ENCODE measurements at regions not wholly inside any gene's neighbourhood (a gene's known extent, or its start where the extent isn't known, plus 50 kb on each side); places are given as distances from the start of the nearest gene placed in this dataset.
A peak's percentile ranks its signal among the peaks of the same experiment; 100 is the strongest.

DNA sequence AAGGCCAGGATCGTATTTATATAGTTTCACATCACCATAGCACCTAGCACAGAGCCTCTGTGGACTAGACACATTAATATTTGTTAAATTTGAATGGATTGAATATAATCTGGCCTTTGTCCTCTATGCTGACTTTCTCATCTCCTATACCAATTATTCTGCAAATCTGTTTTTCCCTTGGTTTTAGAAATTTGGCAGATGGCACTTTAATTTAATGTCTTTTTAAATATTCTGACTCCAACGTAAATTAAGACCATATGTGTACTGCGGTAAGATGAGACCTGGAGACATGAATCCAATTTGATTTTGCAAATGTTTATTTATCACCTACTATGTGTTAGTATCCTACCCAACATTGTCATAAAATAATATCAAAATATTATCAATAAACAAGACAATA, 1281.9 kb upstream of the PIK3C3 start (continued):
- TF ChIP-seq, protein P1, sequence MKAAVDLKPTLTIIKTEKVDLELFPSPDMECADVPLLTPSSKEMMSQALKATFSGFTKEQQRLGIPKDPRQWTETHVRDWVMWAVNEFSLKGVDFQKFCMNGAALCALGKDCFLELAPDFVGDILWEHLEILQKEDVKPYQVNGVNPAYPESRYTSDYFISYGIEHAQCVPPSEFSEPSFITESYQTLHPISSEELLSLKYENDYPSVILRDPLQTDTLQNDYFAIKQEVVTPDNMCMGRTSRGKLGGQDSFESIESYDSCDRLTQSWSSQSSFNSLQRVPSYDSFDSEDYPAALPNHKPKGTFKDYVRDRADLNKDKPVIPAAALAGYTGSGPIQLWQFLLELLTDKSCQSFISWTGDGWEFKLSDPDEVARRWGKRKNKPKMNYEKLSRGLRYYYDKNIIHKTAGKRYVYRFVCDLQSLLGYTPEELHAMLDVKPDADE (IDR thresholded peaks at IDR 0.05) = no peak
- TF ChIP-seq ZNF114 (CRISPR knock-in tag; IDR thresholded peaks at IDR 0.05) (no peak), CREB1 (CRISPR knock-in tag; IDR thresholded peaks at IDR 0.05; ENCODE audit: low read depth) (no peak)

DNA sequence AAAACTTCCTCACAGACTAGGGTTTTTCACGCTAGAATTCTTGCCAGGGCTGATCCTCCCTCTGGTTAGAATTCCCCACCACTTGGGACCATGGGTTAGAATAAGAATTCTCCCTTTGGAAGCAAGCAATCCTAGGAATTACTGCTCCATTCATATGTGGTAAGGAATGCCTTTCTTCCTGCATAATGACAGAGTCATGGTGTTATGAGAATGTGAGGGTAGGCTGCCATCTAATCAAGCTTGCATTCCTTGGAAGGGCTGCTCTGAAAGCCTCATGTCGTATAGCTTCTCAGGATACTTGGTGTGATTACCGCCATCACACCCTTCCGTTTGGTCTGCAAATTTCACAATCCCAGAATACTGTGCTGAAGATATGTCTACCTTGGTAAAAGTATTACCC, 1282.4 kb upstream of the PIK3C3 start:
- Histone ChIP-seq H3K79me2 (replicated peaks; ENCODE audit: insufficient read depth) (no peaks in the 10 kb centered on the region), H3K27ac (ENCODE audit: low read depth) (no peak overlapping the region; the same call in 1 of the 2 replicates), H3K4me3 (no peak overlapping the region), H3K4me2 (no peak overlapping the region), H4K20me1 (replicated peaks; ENCODE audit: insufficient read depth) (no peaks in the 10 kb centered on the region), H3F3A (replicated peaks; ENCODE audit: low read depth) (no peaks in the 10 kb centered on the region), H3K36me3 (ENCODE audit: insufficient read depth) (no peaks in the 10 kb centered on the region), H3K4me1 (ENCODE audit: insufficient read depth) (no peaks in the 10 kb centered on the region), H2AFZ (no peak overlapping the region), H3K9me2 (ENCODE audit: insufficient read depth) (no peaks in the 10 kb centered on the region), H3K27me3 (ENCODE audit: insufficient read depth) (no peaks in the 10 kb centered on the region)
- Mint-ChIP-seq H3K9me3 (no peaks in the 10 kb centered on the region), H3K4me3 (no peak overlapping the region), H3K27ac (no peak overlapping the region), H3K4me1 (peaks cover 7% of the 10 kb centered on the region; the same call in 2 of the 3 replicates), H3K36me3 (ENCODE audit: low read depth) (no peaks in the 10 kb centered on the region), H3K27me3 (ENCODE audit: insufficient read depth, low read depth, poor library complexity) (no peaks in the 10 kb centered on the region)
- DNase-seq (ENCODE audit: low spot score) = peak; percentile 61
- no peak for TF ChIP-seq EZH2phosphoT487 (IDR thresholded peaks at IDR 0.05; ENCODE audit: unreplicated experiment)
- TF ChIP-seq, protein P2, sequence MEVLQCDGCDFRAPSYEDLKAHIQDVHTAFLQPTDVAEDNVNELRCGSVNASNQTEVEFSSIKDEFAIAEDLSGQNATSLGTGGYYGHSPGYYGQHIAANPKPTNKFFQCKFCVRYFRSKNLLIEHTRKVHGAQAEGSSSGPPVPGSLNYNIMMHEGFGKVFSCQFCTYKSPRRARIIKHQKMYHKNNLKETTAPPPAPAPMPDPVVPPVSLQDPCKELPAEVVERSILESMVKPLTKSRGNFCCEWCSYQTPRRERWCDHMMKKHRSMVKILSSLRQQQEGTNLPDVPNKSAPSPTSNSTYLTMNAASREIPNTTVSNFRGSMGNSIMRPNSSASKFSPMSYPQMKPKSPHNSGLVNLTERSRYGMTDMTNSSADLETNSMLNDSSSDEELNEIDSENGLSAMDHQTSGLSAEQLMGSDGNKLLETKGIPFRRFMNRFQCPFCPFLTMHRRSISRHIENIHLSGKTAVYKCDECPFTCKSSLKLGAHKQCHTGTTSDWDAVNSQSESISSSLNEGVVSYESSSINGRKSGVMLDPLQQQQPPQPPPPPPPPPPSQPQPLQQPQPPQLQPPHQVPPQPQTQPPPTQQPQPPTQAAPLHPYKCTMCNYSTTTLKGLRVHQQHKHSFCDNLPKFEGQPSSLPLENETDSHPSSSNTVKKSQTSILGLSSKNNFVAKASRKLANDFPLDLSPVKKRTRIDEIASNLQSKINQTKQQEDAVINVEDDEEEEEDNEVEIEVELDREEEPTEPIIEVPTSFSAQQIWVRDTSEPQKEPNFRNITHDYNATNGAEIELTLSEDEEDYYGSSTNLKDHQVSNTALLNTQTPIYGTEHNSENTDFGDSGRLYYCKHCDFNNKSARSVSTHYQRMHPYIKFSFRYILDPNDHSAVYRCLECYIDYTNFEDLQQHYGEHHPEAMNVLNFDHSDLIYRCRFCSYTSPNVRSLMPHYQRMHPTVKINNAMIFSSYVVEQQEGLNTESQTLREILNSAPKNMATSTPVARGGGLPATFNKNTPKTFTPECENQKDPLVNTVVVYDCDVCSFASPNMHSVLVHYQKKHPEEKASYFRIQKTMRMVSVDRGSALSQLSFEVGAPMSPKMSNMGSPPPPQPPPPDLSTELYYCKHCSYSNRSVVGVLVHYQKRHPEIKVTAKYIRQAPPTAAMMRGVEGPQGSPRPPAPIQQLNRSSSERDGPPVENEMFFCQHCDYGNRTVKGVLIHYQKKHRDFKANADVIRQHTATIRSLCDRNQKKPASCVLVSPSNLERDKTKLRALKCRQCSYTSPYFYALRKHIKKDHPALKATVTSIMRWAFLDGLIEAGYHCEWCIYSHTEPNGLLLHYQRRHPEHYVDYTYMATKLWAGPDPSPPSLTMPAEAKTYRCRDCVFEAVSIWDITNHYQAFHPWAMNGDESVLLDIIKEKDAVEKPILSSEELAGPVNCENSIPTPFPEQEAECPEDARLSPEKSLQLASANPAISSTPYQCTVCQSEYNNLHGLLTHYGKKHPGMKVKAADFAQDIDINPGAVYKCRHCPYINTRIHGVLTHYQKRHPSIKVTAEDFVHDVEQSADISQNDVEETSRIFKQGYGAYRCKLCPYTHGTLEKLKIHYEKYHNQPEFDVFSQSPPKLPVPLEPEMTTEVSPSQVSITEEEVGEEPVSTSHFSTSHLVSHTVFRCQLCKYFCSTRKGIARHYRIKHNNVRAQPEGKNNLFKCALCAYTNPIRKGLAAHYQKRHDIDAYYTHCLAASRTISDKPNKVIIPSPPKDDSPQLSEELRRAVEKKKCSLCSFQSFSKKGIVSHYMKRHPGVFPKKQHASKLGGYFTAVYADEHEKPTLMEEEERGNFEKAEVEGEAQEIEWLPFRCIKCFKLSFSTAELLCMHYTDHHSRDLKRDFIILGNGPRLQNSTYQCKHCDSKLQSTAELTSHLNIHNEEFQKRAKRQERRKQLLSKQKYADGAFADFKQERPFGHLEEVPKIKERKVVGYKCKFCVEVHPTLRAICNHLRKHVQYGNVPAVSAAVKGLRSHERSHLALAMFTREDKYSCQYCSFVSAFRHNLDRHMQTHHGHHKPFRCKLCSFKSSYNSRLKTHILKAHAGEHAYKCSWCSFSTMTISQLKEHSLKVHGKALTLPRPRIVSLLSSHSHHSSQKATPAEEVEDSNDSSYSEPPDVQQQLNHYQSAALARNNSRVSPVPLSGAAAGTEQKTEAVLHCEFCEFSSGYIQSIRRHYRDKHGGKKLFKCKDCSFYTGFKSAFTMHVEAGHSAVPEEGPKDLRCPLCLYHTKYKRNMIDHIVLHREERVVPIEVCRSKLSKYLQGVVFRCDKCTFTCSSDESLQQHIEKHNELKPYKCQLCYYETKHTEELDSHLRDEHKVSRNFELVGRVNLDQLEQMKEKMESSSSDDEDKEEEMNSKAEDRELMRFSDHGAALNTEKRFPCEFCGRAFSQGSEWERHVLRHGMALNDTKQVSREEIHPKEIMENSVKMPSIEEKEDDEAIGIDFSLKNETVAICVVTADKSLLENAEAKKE (CRISPR knock-in tag; IDR thresholded peaks at IDR 0.05) = 0 out of 2 replicates have a peak, but pooled peaks have one; percentile 39
- TF ChIP-seq CREB1 (CRISPR knock-in tag; IDR thresholded peaks at IDR 0.05; ENCODE audit: low read depth) = no peak
- ATAC-seq = peak; percentile 73

Data from GM23338 (cell line).